HG03025 (cell line): ENCODE measurements at regions not wholly inside any gene's neighbourhood (a gene's known extent, or its start where the extent isn't known, plus 50 kb on each side); places are given as distances from the start of the nearest gene placed in this dataset.
"Not testable (repeated sequence)": the region's sequence is repeated elsewhere in the genome, so short reads cannot be mapped to it uniquely, and the experiment has no call there.

ENCODE experiments used
- ATAC-seq: cut with Tn5 transposase; IDR thresholded peaks from one replicate; pipeline ENCODE4 v1.9.1; 2021; ENCODE audit warnings: mild to moderate bottlenecking, moderate library complexity; ENCODE audit not compliant: unreplicated experiment, low FRiP score

DNA sequence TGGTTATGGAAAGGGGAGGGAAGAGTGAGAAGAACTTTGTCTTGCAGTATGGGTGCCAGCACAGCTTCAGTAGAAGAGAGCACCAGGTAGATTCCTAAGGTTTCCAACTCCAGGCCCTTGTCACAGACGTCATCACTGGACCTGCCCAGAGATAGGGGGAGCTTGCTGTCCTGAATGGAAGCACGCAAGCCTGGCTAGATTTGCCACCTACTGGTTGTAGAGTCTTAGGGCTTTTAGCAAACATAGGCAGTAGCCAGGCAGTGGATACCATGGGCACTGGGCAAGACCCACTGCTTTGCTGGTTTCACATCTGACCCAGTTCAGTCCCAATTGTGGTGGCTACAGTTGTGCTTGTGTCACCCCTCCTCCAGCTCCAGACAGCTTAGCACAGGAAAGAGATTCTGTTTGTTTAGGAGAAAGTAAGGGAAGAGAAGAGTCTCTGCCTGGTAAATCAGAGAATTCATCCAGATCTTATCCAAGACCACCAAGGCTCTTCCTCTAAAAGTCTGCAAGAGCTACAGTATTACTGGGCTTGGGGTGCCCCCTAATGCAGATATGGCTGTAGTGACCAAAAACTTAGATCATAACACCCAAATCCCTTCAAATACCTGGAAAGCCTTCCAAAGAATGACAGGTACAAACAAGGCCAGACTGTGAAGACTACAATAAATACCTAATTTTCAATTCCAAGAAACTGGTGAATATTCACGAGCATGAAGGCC lies 158.9 kb downstream of the HINT1 start:
- ATAC-seq, result no peak

DNA sequence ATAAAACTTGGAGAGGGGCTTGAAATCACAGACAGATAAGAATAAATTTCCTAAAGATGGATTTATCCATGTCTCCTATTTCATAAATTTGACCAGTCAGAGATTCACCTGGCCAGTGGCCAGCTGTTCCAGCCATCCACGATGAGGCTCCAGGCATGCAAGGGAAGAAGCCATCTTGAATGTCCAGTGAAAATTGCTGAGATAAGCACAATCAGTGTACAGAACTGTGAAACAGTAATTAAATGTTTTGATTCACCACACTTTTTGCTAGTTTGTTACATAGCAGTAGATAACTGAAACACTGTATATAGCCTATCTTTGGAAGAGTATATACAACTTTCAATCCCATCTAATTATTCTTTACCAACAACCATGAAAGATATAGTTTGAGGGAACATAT lies 163.5 kb downstream of the HINT1 start:
- no peak for ATAC-seq

DNA sequence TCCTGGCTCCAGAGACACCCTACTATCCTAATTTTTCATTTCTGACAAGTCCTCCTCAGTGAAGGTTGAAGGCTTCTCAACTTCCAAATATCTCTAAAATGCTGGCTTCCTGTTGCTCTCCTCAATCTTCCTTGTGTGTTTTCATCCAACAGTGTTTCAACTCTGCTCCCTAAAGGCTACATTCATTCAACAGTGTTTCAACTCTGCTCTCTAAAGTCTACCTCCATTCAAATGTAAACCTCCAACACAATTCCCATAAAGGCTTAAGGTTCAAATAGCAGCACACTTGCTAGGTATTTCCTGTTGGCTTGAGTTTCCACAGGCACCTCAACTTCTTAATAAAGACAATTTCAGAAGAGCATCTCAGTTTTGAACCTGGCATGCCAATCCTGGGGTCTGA lies 164.8 kb downstream of the HINT1 start:
- ATAC-seq, result no peak

DNA sequence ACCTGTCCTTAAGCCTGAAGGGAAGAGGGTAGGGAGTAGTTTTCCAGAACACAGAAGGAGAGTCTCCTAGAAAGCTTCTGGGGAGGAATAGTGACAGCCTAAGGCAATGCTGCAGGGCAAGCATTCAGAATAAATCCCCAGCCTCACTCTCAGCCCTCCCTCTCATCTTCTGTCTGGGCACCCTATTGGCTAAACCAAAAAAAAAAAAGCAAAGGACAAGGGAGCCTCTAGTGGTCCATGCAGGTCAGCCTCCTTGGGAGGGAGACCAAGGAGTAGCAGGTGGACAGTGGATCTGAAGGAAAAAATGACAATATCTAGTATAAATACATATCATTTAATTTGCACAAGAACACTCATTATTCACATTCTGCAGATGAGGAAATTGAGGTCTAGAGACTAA lies 168.3 kb downstream of the HINT1 start:
- ATAC-seq, result not testable (repeated sequence)

DNA sequence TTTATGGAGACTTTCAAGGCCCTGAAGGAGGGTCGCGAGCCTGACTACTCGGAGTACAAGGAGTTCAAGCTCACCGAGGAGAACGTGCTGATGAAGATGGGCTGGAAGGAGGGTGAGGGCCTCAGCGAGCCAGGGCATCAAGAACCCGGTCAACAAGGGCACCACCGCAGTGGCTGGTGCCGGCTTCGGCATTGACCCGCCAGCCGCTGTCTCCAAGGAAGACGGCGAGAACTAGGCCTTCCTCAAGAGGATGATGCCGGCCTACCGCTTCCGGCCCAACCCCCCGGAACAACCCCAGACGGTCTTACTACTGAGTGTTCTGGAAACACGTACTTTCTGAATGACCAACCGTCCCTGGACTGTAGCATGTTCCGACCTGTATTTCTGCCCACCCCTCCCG lies 169.2 kb downstream of the HINT1 start:
- no peak for ATAC-seq

DNA sequence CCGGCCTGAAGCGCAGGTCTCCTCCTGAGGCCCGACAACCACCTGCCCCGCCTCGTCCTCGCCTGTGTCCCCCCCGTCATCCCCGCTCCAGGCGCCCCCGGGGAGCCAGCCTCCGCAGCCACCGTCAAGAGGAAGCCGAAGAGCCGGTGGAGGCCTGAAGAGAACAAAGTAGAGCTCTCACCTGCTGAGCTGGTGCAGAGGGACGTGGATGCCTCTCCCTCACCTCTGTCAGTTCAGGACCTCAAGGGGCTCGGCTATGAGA lies 169.9 kb downstream of the HINT1 start:
- ATAC-seq, result no peak

DNA sequence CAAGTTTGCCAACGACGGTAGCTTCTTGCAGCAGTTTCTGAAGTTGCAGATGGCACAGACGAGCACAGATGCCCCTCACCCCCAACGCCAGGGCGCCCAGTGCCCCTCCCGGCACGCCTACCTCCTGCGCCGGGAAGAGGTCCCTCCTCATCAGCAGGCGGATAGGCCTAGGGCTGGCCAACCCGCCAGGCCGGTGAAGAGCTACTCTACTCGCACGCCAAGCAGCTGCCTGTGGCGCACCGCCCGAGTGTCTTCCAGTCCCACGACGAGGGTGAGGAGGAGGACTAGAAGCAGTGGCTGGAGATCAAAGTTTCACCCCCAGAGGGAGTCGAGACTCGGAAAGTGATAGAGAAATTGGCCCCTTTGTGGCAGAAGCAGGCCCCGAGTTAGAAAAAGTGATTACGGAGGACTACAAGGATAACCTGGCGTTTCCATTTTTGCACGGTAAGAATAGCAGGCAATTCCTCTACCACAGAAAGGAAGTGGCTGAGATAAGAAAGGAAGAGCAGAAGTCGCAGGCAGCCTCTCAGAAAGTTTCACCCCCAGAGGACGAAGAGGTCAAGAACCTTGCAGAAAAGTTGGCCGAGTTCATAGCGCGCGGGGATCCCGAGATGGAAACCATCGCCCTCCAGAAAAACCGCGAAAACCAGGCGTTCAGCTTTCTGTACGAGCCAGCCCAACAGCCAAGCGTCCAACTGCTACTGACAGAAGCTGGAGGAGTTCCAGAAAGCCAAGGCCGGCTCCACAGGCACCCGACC lies 170.4 kb downstream of the HINT1 start:
- ATAC-seq, result no peak

DNA sequence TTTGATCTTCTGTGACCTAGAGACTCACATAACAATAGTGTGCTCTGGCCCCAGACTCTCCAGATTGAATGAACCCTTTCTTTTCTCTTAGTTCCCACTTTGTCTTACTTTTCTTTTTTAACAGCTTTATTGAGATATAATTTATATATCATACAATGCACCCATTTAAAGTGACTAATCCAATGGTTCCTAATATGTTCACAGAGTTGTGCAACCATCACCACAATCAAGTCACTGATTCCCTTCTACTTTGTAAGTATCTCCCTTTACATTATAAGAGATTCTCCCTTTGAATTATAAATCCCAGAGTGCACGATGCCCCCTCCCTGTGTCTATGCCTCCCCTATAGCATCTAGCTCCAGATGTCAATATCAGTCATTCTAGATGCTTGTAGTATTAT lies 172.4 kb downstream of the HINT1 start:
- ATAC-seq, result no peak

DNA sequence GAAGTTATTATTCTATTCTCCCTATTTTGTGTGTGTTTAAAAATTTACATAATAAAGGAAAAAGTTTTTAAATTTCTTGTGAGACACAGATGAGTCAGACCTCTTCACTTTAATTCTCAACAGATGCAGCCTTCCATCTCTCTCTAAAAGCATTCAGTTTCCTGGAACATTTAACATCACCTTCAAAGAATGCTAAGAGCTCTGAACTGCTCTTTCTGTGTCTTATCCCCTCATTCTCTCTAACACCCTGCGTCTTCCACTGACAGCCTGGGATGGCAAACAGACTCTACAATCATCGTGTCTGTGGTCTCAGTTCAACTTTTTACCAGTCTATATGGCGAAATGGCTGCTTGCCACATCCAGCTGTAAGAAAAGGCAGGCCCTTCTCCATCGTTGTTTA lies 173.0 kb downstream of the HINT1 start:
- no peak for ATAC-seq

DNA sequence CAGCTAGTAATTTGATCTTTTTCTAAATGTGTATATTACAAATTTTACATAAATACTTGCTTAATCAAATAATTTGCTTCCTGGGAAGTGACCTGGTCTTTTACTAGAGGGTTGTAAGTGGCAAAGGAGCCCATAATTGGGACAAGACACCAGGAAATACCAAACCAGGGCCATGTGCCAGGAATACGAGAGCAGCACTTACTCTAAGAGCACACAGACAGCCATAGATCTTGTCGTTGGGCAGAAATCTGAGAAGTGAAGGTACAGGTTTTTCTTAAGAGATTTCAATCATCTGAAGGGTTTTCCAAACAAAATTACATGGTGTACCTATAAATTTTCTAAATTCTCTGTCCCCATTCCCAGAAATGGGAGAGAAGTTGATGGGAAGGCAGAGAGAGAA lies 179.3 kb downstream of the HINT1 start:
- no peak for ATAC-seq

DNA sequence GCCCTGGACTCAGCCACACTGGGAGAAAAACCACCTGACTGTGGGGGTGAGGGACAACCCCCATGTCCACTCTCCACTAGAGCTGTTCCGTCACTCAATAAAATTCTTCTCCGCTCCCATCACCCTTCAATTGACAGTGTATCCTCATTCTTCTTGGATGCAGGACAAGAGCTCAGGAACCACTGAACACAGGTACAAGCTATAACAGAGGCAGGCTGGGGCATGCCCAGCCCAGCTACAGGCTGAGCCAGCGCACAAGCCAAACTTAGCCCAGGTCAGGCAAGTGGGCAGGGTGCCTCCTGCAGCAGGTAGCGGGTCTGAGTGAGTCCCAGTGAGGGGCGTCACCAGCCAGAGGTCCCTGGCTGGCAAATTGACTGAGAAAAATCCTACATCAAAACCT lies 183.4 kb downstream of the HINT1 start:
- no peak for ATAC-seq

DNA sequence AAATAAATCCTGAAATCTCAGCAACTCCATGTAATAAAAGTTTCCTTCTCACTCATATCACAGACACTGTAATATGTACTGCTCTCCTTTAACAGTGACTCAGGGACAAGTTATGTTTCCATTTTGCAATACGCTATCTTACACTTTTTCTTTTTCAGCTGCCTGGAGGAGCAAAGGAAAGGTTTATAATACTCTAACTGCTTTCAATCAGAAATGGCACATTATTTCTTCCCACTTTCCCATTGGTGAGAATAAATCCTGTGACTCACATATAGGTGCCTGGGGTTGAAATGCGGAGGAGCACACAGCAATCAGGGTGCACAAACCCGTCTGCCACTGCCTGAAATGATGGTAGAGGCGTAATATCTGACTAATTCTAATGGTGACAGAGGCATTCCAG lies 186.6 kb downstream of the HINT1 start:
- ATAC-seq, result no peak

DNA sequence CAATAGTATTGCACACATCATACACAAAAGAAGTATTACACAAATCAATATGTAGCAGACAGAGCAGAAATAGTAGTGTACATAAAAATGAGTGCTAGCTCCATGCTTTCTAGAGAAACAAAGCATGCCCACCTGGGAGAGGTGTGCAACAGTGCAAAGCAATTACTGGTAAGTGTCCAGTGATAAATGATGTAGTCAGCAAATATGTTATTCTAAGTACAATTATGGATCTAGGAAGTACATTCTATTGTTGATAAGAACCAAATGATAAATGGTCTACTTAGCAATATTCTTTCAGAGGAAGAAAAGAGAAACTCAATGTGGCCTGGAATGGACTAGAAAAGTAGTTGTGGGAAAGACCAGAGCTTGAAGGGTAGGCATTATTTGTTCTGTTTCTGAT lies 188.6 kb downstream of the HINT1 start:
- no peak for ATAC-seq

DNA sequence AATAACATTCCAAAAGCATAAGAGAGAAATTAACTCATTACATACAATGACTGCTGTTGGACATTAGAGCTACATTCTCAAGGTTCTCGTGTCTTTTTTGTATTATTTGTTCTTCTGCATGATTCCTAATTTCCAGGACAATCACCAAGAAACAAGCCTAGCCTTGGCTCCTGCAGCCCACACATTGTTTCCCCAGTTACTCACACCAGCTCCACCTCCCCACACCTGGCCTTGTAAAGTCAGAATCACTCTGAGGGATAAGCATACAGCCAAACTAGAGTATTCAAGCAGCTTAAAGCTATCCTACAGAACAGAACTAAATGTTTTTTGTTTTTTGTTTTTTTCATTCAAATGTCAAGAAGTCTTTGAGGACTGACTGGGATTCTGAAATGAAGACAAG lies 189.2 kb downstream of the HINT1 start:
- no peak for ATAC-seq

DNA sequence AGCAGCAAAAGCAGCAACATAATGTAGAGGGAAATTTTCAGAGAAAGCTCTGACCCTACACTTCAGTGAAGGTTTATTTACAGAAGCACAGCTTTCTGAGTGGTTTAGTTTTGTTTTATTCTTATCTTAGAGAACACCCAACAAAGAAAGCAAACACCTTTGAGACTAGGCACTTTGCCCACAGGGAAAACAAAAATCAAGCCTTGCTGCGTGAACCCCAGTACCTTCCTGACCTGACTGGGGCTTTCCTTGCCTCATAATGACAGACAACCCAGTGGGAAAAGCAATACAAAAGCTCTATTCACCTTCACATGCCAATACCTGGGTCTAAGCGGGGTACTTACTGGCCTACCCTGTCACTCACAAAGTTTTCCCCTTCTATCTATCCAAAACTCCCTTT lies 189.8 kb downstream of the HINT1 start:
- ATAC-seq, result no peak

DNA sequence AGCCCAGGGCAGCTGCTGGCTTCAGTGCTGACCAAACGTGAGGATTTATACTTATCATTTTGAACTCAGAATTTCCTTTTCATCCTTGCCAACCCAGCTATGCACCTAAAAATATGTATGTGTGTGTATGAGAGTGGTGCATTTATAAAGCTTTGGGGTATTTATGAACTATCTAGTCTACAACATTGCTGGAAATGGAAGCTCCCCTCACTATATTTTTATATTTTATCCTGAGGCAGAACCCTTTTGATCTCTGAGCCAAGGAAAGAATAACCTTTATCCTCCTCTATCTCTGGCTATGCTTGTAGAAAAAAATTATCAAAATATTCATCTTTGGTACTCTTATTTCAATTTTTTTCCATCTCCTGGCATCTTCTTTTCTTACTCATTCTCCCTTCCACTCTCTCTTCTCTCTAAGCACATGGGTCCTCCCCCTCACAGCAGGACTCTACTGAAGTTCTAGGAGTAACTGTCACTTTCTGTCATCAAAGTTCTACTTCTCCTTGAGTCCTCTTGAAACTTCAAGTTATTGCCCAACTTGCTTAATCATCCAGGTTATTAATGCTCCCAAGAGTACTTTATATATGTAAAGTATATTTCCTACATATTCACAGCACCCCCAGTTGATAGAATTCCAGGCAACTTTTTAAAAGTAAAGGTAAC lies 190.9 kb downstream of the HINT1 start:
- no peak for ATAC-seq

DNA sequence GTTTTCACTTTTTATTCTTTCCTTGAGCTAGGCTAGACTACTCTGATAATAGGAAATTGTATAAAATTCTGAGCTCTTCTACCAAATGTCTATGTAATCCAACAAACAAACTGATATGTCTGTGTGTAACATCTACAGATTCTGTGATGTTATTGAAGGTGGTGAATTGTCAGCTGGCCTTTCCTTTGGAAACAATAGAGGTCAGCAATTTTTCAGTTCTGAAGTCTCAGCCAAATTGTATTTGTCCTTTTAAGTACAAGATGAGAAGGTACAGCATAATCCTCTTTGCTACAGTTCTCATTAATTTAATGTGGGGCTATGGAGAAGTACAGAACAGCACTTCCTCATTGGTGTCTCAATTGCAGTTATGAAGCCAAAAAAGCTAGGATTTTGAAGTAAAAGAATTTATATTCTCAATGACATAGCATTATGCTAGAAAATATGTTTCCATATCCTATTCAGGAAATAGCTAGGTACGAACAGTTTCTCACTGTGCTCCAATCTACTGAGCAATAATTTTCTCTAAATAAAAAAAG lies 198.0 kb downstream of the HINT1 start:
- ATAC-seq, result no peak

DNA sequence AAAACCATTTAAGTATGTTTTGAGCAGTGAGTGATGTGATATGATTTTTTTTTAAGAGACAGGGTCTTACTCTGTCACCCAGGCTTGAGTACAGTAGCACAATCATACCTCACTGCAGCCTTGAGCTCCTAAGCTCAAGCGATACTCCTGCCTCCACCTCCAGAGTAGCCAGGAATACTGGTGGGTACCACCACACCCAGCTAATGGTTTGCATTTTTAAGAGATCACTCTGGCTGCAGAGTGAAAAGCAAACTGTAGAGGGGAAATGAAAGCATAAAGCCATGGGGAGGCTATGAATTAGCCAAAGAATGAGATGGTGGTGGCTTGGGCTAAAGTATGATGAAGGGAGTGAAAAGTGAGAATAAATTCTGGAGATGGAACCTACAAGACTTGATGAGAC lies 199.1 kb downstream of the HINT1 start:
- no peak for ATAC-seq

DNA sequence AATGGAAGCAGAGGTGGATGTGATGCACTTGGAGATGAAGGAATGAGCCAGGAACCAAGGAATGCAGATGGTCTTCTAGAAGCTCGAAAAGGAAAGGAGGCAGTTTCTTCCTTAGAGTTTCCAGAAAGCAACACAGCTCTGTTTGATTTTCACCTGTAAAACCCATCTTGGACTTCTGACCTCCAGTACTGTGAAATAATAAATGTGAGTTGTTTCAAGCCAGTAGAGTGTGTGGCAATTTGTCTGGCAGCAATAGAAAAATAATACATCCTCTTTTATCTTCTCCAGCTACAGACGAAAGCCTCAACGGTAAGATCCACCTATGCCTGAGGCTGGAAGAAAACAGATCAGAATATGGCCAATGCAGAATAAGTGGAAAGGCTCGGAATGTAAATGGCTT lies 199.7 kb downstream of the HINT1 start:
- ATAC-seq, result no peak

DNA sequence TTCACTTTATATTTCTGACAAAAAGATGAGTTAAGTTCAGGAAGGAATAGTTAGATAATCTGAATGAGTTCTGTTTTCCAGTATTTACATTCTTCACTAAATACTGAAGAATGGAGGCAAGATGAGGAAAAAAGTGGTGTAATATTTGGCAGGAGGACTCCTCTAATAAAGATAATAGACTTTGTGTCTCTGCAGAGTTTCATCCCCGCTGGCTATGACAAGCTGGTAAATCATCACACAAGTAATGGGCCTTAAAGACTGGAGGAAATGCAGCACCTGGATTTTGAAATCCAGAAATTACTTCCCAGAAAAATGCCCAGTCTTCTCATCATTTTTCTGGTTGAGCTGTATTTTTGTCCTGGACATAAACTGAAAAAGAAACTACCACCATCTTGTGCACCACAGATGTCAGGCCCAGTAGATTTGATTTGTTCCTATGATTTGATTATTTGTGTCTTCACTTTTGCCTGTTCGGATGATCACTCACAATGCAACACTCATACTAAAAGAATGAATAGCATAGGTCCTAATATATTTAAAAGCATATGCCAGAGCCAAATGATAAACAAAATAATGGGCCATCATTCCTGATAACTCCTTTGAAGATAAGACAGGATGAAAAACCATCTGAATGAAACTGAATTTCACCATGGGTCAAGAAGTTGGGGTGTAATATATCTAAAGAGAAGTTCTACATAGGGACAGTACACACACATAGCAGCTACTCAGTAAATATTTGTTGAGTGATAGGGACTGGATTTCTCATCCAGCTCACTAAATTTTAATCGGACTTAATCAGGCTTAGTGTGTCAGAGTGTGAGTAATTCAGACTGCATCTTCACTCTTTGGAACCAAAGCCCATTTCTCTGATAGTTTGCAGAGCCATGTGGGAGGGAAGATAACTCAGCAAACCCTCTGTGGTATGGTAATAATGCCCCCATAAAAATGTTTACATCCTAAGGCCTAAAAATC lies 200.5 kb downstream of the HINT1 start:
- ATAC-seq, result no peak

DNA sequence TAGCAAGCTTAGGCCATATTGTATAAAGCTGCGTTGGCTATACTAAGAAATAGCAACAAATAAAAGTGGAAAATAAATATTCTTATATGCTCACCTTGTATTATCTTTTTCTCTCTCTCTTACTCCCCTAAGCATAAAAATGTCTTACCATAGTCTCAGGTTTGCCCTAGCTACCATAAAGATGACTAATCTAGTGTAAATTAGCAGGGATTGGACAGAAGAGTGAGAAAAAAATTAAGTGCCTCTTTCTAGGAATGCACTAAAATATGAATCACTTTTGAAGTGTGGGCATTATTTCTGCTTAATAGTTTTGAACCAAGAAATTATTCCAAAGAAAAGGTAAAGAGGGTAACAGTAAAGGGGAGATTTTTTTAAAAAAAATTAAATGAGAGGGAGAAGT lies 201.3 kb downstream of the HINT1 start:
- ATAC-seq, result no peak
